ENCODE measurements at regions not wholly inside any gene's neighbourhood (a gene's known extent, or its start where the extent isn't known, plus 50 kb on each side); places are given as distances from the start of the nearest gene placed in this dataset.

DNA sequence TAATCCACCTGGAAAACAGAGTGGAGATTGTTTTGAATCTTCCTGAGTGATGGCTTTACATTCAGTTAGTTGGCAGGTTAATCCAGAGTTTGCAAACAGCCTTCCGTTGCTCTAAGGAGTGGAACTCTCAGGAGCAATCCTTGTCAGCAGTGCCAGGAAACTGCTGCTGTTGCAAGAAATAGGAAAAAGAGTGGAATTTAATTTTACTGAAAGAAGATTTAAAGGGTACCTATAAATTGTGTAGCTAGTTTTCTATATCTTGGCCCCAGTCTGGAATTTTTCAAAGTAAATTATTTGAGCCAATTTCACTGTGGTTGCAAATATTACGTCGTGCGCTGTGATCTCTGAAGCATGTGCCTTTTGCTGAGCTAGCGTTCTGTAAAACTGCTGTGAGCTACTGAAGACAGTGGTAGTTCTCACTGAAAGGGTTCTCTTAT, 55.5 kb upstream of the SLC5A12 start:
- in situ Hi-C loops (cut with HindIII; ENCODE audit: low pct_ligation_motif_present, low sequenced_read_pairs): no loop called here
- H3K27me3 ChIP-seq (replicated peaks): no peaks in the 10 kb centered on the region

DNA sequence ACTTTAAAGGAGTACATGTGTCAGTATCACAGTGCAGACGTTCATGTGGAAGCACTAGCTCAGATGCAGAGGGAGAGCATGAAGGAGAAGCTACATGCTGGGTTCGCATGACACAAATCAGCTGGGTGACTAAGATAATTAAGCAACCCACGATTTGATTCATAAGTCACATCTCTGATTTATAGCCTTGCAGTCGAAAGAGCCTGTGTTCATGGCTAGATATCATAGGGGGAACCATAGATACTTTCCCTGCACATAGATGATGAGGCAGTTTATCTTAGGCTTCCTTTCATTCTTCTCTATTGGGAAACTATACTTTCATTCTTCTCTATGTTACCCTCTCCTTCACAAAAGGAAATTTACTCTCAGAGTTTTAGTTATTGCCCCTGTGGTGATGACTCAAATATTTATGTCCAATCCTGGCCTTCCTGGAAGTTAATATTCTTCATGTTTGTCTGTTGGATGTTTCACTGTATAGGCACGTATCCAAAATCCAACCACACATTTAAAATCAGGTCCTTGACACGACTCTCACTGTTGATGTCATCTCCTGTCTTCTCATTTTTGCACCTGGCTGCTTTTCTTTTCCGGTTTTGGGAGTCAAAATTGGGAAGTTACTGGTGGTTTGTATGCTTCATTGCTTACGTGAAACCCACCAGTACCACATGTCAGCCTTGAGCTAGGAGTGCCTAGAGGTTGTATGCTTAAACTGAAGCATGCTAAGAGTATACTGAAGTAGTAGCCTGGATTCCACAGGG, 56.3 kb upstream of the SLC5A12 start:
- H3K27ac ChIP-seq: no peak overlapping the region
- in situ Hi-C loops (cut with HindIII; ENCODE audit: low pct_ligation_motif_present, low sequenced_read_pairs): no loop called here
- no peak overlapping the region for H3K4me3 ChIP-seq (ENCODE audit: low read depth, low read length)
- no peak for DNase-seq
- H3K27me3 ChIP-seq (replicated peaks): no peaks in the 10 kb centered on the region
- TF ChIP-seq, protein P1, sequence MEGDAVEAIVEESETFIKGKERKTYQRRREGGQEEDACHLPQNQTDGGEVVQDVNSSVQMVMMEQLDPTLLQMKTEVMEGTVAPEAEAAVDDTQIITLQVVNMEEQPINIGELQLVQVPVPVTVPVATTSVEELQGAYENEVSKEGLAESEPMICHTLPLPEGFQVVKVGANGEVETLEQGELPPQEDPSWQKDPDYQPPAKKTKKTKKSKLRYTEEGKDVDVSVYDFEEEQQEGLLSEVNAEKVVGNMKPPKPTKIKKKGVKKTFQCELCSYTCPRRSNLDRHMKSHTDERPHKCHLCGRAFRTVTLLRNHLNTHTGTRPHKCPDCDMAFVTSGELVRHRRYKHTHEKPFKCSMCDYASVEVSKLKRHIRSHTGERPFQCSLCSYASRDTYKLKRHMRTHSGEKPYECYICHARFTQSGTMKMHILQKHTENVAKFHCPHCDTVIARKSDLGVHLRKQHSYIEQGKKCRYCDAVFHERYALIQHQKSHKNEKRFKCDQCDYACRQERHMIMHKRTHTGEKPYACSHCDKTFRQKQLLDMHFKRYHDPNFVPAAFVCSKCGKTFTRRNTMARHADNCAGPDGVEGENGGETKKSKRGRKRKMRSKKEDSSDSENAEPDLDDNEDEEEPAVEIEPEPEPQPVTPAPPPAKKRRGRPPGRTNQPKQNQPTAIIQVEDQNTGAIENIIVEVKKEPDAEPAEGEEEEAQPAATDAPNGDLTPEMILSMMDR (IDR thresholded peaks at IDR 0.05; ENCODE audit: low read depth, low read length, missing control alignments): no peak
- H3K36me3 ChIP-seq (replicated peaks): no peaks in the 10 kb centered on the region

More for the DNA sequence above, 55.5 kb upstream of the SLC5A12 start:
- TF ChIP-seq, protein P1 (IDR thresholded peaks at IDR 0.05; ENCODE audit: low read depth, low read length, missing control alignments): no peak
- DNase-seq: no peak
- no peaks in the 10 kb centered on the region for H3K36me3 ChIP-seq (replicated peaks)
- no peak overlapping the region for H3K4me3 ChIP-seq (ENCODE audit: low read depth, low read length)
- H3K27ac ChIP-seq: no peak overlapping the region

DNA sequence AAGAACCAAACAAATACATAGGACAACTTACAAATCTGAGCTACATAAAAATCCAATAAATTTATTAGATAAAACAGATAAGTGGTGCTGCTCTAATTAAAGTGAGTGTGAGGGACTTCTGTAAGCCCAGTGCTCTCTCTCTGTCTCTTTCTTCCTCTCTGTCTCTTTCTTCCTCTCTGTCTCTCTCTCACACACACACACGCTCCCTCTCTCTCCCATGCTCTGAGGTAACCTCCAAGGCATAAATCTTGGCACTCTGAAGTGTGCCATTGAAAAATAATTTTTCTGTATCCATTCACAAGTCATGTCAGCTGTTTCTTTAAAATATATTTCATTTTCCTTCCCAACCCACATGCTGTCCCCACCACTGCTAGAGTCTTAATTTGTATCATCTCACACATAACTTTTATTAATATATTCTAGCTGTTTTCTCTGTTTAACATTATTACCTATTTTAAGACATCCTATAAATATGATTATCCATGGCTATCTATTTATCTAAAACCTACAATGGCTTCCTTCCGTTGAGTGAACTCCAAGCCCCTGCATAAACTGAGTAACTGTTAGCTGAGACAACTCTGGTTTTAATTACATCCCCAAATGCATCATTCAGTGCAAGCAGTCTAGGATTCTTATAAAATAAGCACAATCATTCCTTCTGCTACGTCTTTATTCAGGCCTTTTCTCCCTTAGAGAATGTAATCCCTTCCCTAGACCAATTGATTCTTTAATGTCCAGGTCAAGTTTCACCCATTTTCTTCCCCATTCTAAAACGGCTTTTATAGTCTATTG, 57.4 kb upstream of the SLC5A12 start:
- H3K4me3 ChIP-seq (ENCODE audit: low read depth, low read length): no peak overlapping the region
- H3K36me3 ChIP-seq (replicated peaks): no peaks in the 10 kb centered on the region
- TF ChIP-seq, protein P1 (IDR thresholded peaks at IDR 0.05; ENCODE audit: low read depth, low read length, missing control alignments): no peak
- in situ Hi-C loops (cut with HindIII; ENCODE audit: low pct_ligation_motif_present, low sequenced_read_pairs): no loop called here
- no peak overlapping the region for H3K27ac ChIP-seq
- H3K27me3 ChIP-seq (replicated peaks): no peaks in the 10 kb centered on the region
- DNase-seq: no peak

DNA sequence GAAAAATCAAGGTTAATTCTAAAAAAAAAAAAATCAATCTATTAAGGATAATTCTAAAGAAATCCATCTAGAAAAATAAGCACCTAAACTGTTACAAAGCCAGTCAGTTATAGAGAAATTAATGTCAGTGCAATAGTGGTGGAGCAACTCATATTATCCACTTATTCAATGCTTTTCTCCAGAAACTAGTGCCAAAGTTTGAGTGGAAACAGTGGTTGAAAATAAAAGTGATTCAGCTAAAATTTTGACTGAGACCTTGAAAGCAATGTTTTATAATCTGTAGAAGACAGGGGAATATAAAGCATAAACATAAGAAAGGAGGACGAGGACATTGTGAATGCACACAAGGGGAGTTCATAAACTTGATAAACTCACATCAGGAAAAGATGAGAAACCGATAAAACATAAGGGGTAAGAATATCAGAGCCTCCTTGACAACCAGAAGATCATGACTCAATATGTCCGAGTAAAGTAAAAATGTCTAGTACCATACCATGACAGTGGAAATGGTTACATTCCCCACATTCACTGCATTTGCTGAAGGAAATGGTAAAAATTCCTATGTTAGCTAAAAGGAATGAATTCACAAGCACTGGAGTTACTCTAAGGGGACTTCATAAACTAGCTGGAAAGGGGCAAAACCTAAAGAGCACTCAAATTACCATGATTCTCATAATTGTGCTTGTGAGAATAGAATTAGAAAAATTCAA, 58.7 kb upstream of the SLC5A12 start:
- Histone ChIP-seq H3K36me3 (replicated peaks) (no peaks in the 10 kb centered on the region), H3K4me3 (ENCODE audit: low read depth, low read length) (no peak overlapping the region), H3K27me3 (replicated peaks) (no peaks in the 10 kb centered on the region), H3K27ac (no peak overlapping the region)
- in situ Hi-C loops (cut with HindIII; ENCODE audit: low pct_ligation_motif_present, low sequenced_read_pairs): no loop called here
- peak; percentile 20 for DNase-seq
- TF ChIP-seq, protein P1 (IDR thresholded peaks at IDR 0.05; ENCODE audit: low read depth, low read length, missing control alignments): no peak

DNA sequence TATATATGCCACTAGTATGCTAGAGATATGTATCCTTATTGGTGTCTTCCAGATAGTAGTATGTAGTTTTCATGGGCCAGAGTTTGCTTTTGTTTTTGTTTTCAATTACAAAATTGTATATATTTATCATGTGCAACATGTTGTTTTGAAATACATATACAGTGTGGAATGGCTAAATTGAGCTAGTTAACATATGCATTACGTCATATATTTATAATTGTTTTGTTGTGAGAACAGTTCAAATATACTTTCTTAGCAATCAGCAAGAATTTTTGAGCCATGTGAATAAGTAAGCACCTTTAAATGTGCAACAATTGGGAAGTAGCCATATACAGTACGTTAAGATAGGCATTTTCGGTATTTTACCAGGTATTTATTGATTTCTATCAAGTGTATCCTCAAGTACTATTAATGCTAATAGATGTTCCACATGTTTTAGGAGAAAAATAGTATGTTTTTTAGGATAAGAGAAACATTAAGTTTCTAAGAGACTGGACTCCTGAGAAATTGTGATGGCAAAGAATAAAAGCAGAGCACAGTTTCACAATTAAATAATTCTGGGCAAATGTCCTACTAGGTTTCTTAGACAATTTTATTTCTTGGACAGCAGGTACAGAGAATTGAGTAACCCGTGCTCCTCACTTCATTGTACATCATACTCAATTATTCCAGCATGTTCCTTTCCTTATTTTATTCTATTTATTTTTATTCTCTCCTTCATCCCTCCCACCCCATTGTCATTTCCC, 60.5 kb upstream of the SLC5A12 start:
- H3K27ac ChIP-seq: no peak overlapping the region
- H3K36me3 ChIP-seq (replicated peaks): no peaks in the 10 kb centered on the region
- in situ Hi-C loops (cut with HindIII; ENCODE audit: low pct_ligation_motif_present, low sequenced_read_pairs): no loop called here
- H3K27me3 ChIP-seq (replicated peaks): no peaks in the 10 kb centered on the region
- TF ChIP-seq, protein P1 (IDR thresholded peaks at IDR 0.05; ENCODE audit: low read depth, low read length, missing control alignments): no peak
- DNase-seq: no peak
- no peak overlapping the region for H3K4me3 ChIP-seq (ENCODE audit: low read depth, low read length)

Data from brain microvascular endothelial cell (primary cell).